ENCODE measurements at regions not wholly inside any gene's neighbourhood (a gene's known extent, or its start where the extent isn't known, plus 50 kb on each side); places are given as distances from the start of the nearest gene placed in this dataset.

- ATAC-seq (ENCODE audit: low read depth) (no peak), DNase-seq (no peak)
- CTCF ChIA-PET, result no interaction called here
- Mint-ChIP-seq H3K27me3 (no peaks in the 10 kb centered on the region), H3K36me3 (ENCODE audit: low read depth) (no peaks in the 10 kb centered on the region), H3K4me3 (no peak overlapping the region), H3K9me3 (peaks cover 10% of the 10 kb centered on the region), H3K4me1 (no peaks in the 10 kb centered on the region), H3K27ac (no peak overlapping the region)
- intact Hi-C loops (cut with micrococcal nuclease), result no loop called here
- POLR2A ChIA-PET, result no interaction called here
- TF ChIP-seq, protein P1, sequence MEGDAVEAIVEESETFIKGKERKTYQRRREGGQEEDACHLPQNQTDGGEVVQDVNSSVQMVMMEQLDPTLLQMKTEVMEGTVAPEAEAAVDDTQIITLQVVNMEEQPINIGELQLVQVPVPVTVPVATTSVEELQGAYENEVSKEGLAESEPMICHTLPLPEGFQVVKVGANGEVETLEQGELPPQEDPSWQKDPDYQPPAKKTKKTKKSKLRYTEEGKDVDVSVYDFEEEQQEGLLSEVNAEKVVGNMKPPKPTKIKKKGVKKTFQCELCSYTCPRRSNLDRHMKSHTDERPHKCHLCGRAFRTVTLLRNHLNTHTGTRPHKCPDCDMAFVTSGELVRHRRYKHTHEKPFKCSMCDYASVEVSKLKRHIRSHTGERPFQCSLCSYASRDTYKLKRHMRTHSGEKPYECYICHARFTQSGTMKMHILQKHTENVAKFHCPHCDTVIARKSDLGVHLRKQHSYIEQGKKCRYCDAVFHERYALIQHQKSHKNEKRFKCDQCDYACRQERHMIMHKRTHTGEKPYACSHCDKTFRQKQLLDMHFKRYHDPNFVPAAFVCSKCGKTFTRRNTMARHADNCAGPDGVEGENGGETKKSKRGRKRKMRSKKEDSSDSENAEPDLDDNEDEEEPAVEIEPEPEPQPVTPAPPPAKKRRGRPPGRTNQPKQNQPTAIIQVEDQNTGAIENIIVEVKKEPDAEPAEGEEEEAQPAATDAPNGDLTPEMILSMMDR (IDR thresholded peaks at IDR 0.05), result no peak
Observed at GRCh38 chr1:191002768-191003167, 525.1 kb upstream of the BRINP3 start.

GRCh38 chr1:191016765-191017164 is 539.1 kb upstream of the BRINP3 start:
- DNase-seq, result no peak
- H3K4me1 Mint-ChIP-seq, result no peaks in the 10 kb centered on the region
- CTCF ChIA-PET, result no interaction called here
- intact Hi-C loops (cut with micrococcal nuclease), result no loop called here
- ATAC-seq (ENCODE audit: low read depth), result no peak
- POLR2A ChIA-PET, result no interaction called here
- no peak overlapping the region for H3K4me3 Mint-ChIP-seq
- no peaks in the 10 kb centered on the region for H3K27me3 Mint-ChIP-seq
- TF ChIP-seq, protein P1 (IDR thresholded peaks at IDR 0.05), result no peak
- peaks cover 3% of the 10 kb centered on the region for H3K9me3 Mint-ChIP-seq
- no peak overlapping the region for H3K27ac Mint-ChIP-seq
- no peaks in the 10 kb centered on the region for H3K36me3 Mint-ChIP-seq (ENCODE audit: low read depth)

- Mint-ChIP-seq H3K4me1 (no peaks in the 10 kb centered on the region), H3K27me3 (no peaks in the 10 kb centered on the region), H3K27ac (no peak overlapping the region), H3K36me3 (ENCODE audit: low read depth) (no peaks in the 10 kb centered on the region), H3K4me3 (no peak overlapping the region), H3K9me3 (peaks cover 6% of the 10 kb centered on the region)
- no peak for ATAC-seq (ENCODE audit: low read depth)
- DNase-seq, result no peak
- TF ChIP-seq, protein P1 (IDR thresholded peaks at IDR 0.05), result no peak
- intact Hi-C loops (cut with micrococcal nuclease), result no loop called here
- POLR2A ChIA-PET, result no interaction called here
- CTCF ChIA-PET, result no interaction called here
Observed at GRCh38 chr1:191022856-191023255, 545.2 kb upstream of the BRINP3 start.

- DNase-seq (no peak), ATAC-seq (ENCODE audit: low read depth) (no peak)
- Mint-ChIP-seq H3K27ac (no peak overlapping the region), H3K4me1 (no peaks in the 10 kb centered on the region), H3K36me3 (ENCODE audit: low read depth) (no peaks in the 10 kb centered on the region), H3K9me3 (peaks cover 10% of the 10 kb centered on the region), H3K27me3 (no peaks in the 10 kb centered on the region), H3K4me3 (no peak overlapping the region)
- intact Hi-C loops (cut with micrococcal nuclease), result no loop called here
- TF ChIP-seq, protein P1 (IDR thresholded peaks at IDR 0.05), result no peak
- ChIA-PET CTCF (no interaction called here), POLR2A (no interaction called here)
Observed at GRCh38 chr1:191025896-191026642, 548.4 kb upstream of the BRINP3 start.

DNA sequence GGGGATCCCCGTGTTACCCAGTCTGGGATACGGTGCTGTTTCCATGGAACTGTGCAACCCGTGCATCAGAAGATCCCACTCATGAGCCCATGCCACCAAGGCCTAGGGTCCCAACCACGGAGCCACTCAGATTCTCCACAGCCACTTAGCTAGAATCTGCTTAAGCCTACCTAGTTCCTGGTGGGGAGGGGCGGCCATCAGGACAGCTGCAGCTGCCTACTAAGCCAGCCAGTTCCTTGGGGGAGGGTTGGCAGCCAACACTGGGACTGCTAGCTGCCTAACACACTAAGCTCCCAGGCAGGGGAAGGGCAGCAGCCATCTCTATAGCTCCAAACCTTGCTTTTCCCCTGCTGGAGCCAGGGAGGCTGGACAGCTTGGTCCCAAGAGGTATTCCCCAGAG is 549.2 kb upstream of the BRINP3 start:
- POLR2A ChIA-PET, result no interaction called here
- Mint-ChIP-seq H3K36me3 (ENCODE audit: low read depth) (no peaks in the 10 kb centered on the region), H3K4me1 (no peaks in the 10 kb centered on the region), H3K9me3 (peaks cover 10% of the 10 kb centered on the region), H3K27ac (no peak overlapping the region), H3K27me3 (no peaks in the 10 kb centered on the region), H3K4me3 (no peak overlapping the region)
- CTCF ChIA-PET, result no interaction called here
- TF ChIP-seq, protein P1 (IDR thresholded peaks at IDR 0.05), result no peak
- DNase-seq, result no peak
- no peak for ATAC-seq (ENCODE audit: low read depth)
- intact Hi-C loops (cut with micrococcal nuclease), result no loop called here
